ENCODE measurements at regions not wholly inside any gene's neighbourhood (a gene's known extent, or its start where the extent isn't known, plus 50 kb on each side); places are given as distances from the start of the nearest gene placed in this dataset.

- TF ChIP-seq, protein P1, sequence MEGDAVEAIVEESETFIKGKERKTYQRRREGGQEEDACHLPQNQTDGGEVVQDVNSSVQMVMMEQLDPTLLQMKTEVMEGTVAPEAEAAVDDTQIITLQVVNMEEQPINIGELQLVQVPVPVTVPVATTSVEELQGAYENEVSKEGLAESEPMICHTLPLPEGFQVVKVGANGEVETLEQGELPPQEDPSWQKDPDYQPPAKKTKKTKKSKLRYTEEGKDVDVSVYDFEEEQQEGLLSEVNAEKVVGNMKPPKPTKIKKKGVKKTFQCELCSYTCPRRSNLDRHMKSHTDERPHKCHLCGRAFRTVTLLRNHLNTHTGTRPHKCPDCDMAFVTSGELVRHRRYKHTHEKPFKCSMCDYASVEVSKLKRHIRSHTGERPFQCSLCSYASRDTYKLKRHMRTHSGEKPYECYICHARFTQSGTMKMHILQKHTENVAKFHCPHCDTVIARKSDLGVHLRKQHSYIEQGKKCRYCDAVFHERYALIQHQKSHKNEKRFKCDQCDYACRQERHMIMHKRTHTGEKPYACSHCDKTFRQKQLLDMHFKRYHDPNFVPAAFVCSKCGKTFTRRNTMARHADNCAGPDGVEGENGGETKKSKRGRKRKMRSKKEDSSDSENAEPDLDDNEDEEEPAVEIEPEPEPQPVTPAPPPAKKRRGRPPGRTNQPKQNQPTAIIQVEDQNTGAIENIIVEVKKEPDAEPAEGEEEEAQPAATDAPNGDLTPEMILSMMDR (IDR thresholded peaks at IDR 0.05): no peak
- no peak for TF ChIP-seq EZH2 (IDR thresholded peaks at IDR 0.05; ENCODE audit: borderline replicate concordance, insufficient read depth, low read depth, low read length, poor library complexity, severe bottlenecking)
These were observed 71.9 kb downstream of the ANXA1 start for GRCh38 chr9:73223594-73223993.
